Subcutaneous abdominal adipose tissue (tissue), 5 donors: ENCODE measurements at regions not wholly inside any gene's neighbourhood (a gene's known extent, or its start where the extent isn't known, plus 50 kb on each side); places are given as distances from the start of the nearest gene placed in this dataset.

ENCODE experiments used
- H3K27ac ChIP-seq: one replicate; pipeline ENCODE4 v1.7.0; 2013; ENCODE audit warnings: low read depth, mild to moderate bottlenecking, inconsistent platforms, low read length, moderate library complexity
- H3K27me3 ChIP-seq, 5 donors: one replicate each; pipeline ENCODE4 v1.7.0; 2013; ENCODE audit warnings: low read length in 5 of 5, inconsistent platforms in 1 of 5; ENCODE audit not compliant: control insufficient read depth in 5 of 5, insufficient read depth in 4 of 5
- H3K36me3 ChIP-seq, 5 donors: one replicate each; pipeline ENCODE4 v1.7.0; 2013; ENCODE audit warnings: low read length in 5 of 5; ENCODE audit not compliant: control insufficient read depth in 5 of 5, insufficient read depth in 5 of 5
- H3K4me1 ChIP-seq, 5 donors: one replicate each; pipeline ENCODE4 v1.7.0; 2013; ENCODE audit warnings: low read length in 5 of 5, mild to moderate bottlenecking in 3 of 5, moderate library complexity in 1 of 5; ENCODE audit not compliant: control insufficient read depth in 5 of 5, insufficient read depth in 5 of 5
- H3K4me3 ChIP-seq, 5 donors: one replicate each; pipeline ENCODE4 v1.7.0; 2013; ENCODE audit warnings: low read length in 5 of 5, low read depth in 1 of 5
- H3K9ac ChIP-seq, 5 donors: one replicate each; pipeline ENCODE4 v1.7.0; 2013; ENCODE audit warnings: low read length in 5 of 5, mild to moderate bottlenecking in 4 of 5, moderate library complexity in 3 of 5
- H3K9me3 ChIP-seq, 5 donors: one replicate each; pipeline ENCODE4 v1.7.0; 2013; ENCODE audit warnings: low read length in 5 of 5; ENCODE audit not compliant: control insufficient read depth in 5 of 5
- donor health status: healthy.
- donor health status: healthy.
- donor health status: healthy.
- donor health status: healthy.
- donor health status: healthy.

- no peak overlapping the region for H3K9ac ChIP-seq
These were observed 305.1 kb upstream of the PPP1R2C start for GRCh38 chrX:43083016-43083415.

GRCh38 chrX:43087830-43088229, 309.9 kb upstream of the PPP1R2C start:
- H3K9me3 ChIP-seq: peaks cover 0 to 8% (median 6%) of the 10 kb centered on the region in 5 donors
- no peak overlapping the region for H3K9ac ChIP-seq
- H3K36me3 ChIP-seq: no peaks in the 10 kb centered on the region
- no peaks in the 10 kb centered on the region for H3K4me1 ChIP-seq
- peaks cover 0 to 6% (median 0%) of the 10 kb centered on the region in 5 donors for H3K27me3 ChIP-seq
- no peak overlapping the region for H3K4me3 ChIP-seq
- H3K27ac ChIP-seq: no peak overlapping the region

More at GRCh38 chrX:43083016-43083415, 305.1 kb upstream of the PPP1R2C start:
- Histone ChIP-seq H3K27ac (no peak overlapping the region), H3K4me3 (no peak overlapping the region), H3K27me3 (peaks cover 0 to 6% (median 0%) of the 10 kb centered on the region in 5 donors), H3K9me3 (peaks cover 3 to 11% (median 7%) of the 10 kb centered on the region in 5 donors), H3K4me1 (no peaks in the 10 kb centered on the region), H3K36me3 (no peaks in the 10 kb centered on the region)

GRCh38 chrX:43096830-43097229, 318.9 kb upstream of the PPP1R2C start:
- no peak overlapping the region for H3K27ac ChIP-seq
- no peak overlapping the region for H3K4me3 ChIP-seq
- no peak overlapping the region for H3K9ac ChIP-seq
- H3K27me3 ChIP-seq: peaks cover 0 to 7% (median 3%) of the 10 kb centered on the region in 5 donors
- H3K9me3 ChIP-seq: no peaks in the 10 kb centered on the region
- no peaks in the 10 kb centered on the region for H3K36me3 ChIP-seq
- H3K4me1 ChIP-seq: no peaks in the 10 kb centered on the region

GRCh38 chrX:43106009-43106408, 328.0 kb upstream of the PPP1R2C start:
- Histone ChIP-seq H3K27ac (no peak overlapping the region), H3K27me3 (peaks cover 2 to 14% (median 4%) of the 10 kb centered on the region in 5 donors), H3K9ac (no peak overlapping the region), H3K36me3 (no peaks in the 10 kb centered on the region), H3K4me1 (no peaks in the 10 kb centered on the region), H3K9me3 (no peaks in the 10 kb centered on the region), H3K4me3 (no peak overlapping the region)

DNA sequence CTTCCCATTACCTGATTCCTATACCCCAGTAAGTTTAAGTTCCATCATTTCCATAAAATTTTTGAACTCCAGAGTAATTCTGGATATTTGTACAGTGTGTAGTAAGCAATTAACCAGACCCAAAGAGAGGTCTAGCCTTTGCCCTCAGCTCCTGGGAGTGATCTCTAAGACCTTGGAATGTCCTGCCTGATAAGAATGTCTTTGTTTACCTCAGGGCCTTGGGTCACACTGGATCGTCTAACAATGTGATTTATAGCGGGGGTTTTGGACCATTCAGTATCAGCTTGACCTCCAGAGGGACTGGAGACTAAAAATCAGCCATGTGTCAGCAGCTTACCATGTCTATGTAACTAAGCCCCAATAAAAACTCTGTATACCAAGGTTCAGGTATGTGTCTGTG, 330.9 kb upstream of the PPP1R2C start:
- Histone ChIP-seq H3K27ac (no peak overlapping the region), H3K36me3 (no peaks in the 10 kb centered on the region), H3K4me3 (no peak overlapping the region), H3K27me3 (peaks cover 2 to 14% (median 4%) of the 10 kb centered on the region in 5 donors), H3K9me3 (no peaks in the 10 kb centered on the region), H3K9ac (no peak overlapping the region), H3K4me1 (no peaks in the 10 kb centered on the region)

- Histone ChIP-seq H3K36me3 (no peaks in the 10 kb centered on the region), H3K4me1 (no peaks in the 10 kb centered on the region), H3K4me3 (no peak overlapping the region), H3K27ac (no peak overlapping the region), H3K9ac (no peak overlapping the region), H3K9me3 (no peaks in the 10 kb centered on the region), H3K27me3 (no peaks in the 10 kb centered on the region)
These were observed 343.7 kb upstream of the PPP1R2C start for GRCh38 chrX:43121637-43122036.

DNA sequence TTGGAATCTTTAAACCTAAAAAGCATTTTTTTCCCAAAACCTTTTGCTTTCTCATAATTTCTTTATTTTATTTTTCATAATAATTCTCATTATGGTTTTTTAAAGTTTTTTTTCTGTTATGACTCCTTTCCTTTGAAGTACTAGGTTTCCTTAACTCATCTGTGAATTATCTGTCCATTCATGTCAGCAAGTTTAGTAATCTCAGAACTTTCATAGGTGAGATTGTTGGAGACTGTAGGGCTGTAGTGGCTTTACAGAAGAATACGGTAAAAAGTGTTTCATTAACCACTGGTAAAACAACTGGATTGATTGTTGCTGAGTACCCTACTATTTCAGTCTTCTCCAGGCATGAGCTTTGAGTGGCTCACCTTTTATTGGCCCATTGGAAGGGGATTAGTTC, 361.7 kb upstream of the PPP1R2C start:
- H3K9me3 ChIP-seq: no peaks in the 10 kb centered on the region
- H3K27me3 ChIP-seq: peaks cover 0 to 7% (median 5%) of the 10 kb centered on the region in 5 donors
- no peak overlapping the region for H3K4me3 ChIP-seq
- no peak overlapping the region for H3K9ac ChIP-seq
- H3K36me3 ChIP-seq: no peaks in the 10 kb centered on the region
- H3K4me1 ChIP-seq: peaks cover 0 to 5% (median 0%) of the 10 kb centered on the region in 5 donors
- no peak overlapping the region for H3K27ac ChIP-seq

DNA sequence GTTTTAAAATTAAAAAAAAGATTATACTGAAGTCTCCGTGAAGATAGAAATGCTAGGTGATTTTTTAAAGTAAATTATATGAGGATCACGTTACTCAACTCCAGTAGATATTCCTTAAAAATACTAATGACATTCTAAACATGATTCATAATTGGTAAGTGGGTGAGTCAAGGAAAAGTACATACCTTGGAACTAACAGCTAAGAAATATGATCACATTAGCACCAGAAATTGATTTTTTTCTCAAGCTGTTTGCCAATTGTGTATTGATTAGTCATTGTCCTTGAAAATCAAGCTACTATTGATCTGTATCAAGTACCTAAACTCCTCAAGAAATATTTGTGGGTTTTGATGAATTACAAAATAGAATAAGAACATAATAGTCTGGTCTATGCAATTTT, 362.6 kb upstream of the PPP1R2C start:
- peaks cover 0 to 5% (median 0%) of the 10 kb centered on the region in 5 donors for H3K4me1 ChIP-seq
- no peak overlapping the region for H3K27ac ChIP-seq
- H3K27me3 ChIP-seq: peaks cover 0 to 9% (median 4%) of the 10 kb centered on the region in 5 donors
- no peak overlapping the region for H3K4me3 ChIP-seq
- no peaks in the 10 kb centered on the region for H3K36me3 ChIP-seq
- no peak overlapping the region for H3K9ac ChIP-seq
- H3K9me3 ChIP-seq: no peaks in the 10 kb centered on the region

GRCh38 chrX:43141885-43142284, 363.9 kb upstream of the PPP1R2C start:
- H3K27me3 ChIP-seq: peaks cover 0 to 8% (median 5%) of the 10 kb centered on the region in 5 donors
- no peak overlapping the region for H3K4me3 ChIP-seq
- peaks cover 0 to 5% (median 0%) of the 10 kb centered on the region in 5 donors for H3K4me1 ChIP-seq
- no peaks in the 10 kb centered on the region for H3K36me3 ChIP-seq
- no peaks in the 10 kb centered on the region for H3K9me3 ChIP-seq
- H3K9ac ChIP-seq: no peak overlapping the region
- H3K27ac ChIP-seq: no peak overlapping the region

- Histone ChIP-seq H3K4me3 (no peak overlapping the region), H3K4me1 (no peaks in the 10 kb centered on the region), H3K9ac (no peak overlapping the region), H3K36me3 (no peaks in the 10 kb centered on the region), H3K27ac (no peak overlapping the region), H3K9me3 (no peaks in the 10 kb centered on the region), H3K27me3 (peaks cover 0 to 8% (median 5%) of the 10 kb centered on the region in 5 donors)
These were observed 370.3 kb upstream of the PPP1R2C start for GRCh38 chrX:43148305-43148704.
